ENCODE measurements at regions not wholly inside any gene's neighbourhood (a gene's known extent, or its start where the extent isn't known, plus 50 kb on each side); places are given as distances from the start of the nearest gene placed in this dataset.

DNA sequence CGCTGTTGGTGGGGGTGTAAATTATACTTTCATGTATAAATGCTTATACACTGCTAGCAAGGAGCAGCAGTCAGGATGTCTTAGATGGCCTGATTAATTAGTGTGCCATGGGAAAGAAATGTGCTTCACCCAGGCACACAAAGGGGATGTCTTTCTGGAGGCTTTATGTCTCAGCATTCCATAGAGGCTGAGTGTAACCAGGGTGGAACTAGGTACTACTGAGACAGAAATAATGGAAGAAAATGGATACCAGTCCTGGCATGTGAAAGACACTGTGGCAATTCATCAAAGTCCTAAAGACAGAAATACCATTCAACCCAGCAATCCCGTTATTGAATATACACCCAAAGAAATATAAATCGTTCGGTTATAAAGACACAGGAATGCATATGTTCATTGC, 52.5 kb downstream of the PF4 start:
- Histone ChIP-seq H3K27ac (no peak overlapping the region), H3K27me3 (no peaks in the 10 kb centered on the region), H3K9me3 (no peaks in the 10 kb centered on the region), H3K4me1 (no peaks in the 10 kb centered on the region), H3K4me3 (no peak overlapping the region), H3K36me3 (no peaks in the 10 kb centered on the region)
- WGBS, 5 donors, result 94 to 97% (median 95%) methylated on average over 4 of the region's 4 CpGs
- DNase-seq, result no peak
- intact Hi-C loops (cut with DNase I; ENCODE audit: low total_unique reads), result no loop called here
- TF ChIP-seq EP300 (IDR thresholded peaks at IDR 0.05) (no peak), POLR2AphosphoS5 (IDR thresholded peaks at IDR 0.05) (no peak), POLR2A (IDR thresholded peaks at IDR 0.05) (no peak)
- TF ChIP-seq, protein P1, sequence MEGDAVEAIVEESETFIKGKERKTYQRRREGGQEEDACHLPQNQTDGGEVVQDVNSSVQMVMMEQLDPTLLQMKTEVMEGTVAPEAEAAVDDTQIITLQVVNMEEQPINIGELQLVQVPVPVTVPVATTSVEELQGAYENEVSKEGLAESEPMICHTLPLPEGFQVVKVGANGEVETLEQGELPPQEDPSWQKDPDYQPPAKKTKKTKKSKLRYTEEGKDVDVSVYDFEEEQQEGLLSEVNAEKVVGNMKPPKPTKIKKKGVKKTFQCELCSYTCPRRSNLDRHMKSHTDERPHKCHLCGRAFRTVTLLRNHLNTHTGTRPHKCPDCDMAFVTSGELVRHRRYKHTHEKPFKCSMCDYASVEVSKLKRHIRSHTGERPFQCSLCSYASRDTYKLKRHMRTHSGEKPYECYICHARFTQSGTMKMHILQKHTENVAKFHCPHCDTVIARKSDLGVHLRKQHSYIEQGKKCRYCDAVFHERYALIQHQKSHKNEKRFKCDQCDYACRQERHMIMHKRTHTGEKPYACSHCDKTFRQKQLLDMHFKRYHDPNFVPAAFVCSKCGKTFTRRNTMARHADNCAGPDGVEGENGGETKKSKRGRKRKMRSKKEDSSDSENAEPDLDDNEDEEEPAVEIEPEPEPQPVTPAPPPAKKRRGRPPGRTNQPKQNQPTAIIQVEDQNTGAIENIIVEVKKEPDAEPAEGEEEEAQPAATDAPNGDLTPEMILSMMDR (IDR thresholded peaks at IDR 0.05), result no peak

GRCh38 chr4:73923631-73923937, 54.4 kb downstream of the CXCL1 start:
- no peaks in the 10 kb centered on the region for H3K27me3 ChIP-seq
- H3K27ac ChIP-seq, result no peak overlapping the region
- WGBS, 5 donors, result 82 to 89% (median 87%) methylated on average over 1 of the region's 1 CpG
- H3K4me1 ChIP-seq, result no peaks in the 10 kb centered on the region
- H3K9me3 ChIP-seq, result no peaks in the 10 kb centered on the region
- intact Hi-C loops (cut with DNase I; ENCODE audit: low total_unique reads), result no loop called here
- H3K4me3 ChIP-seq, result no peak overlapping the region
- H3K36me3 ChIP-seq, result no peaks in the 10 kb centered on the region
- TF ChIP-seq POLR2A (IDR thresholded peaks at IDR 0.05) (no peak), POLR2AphosphoS5 (IDR thresholded peaks at IDR 0.05) (no peak)
- DNase-seq, result no peak

DNA sequence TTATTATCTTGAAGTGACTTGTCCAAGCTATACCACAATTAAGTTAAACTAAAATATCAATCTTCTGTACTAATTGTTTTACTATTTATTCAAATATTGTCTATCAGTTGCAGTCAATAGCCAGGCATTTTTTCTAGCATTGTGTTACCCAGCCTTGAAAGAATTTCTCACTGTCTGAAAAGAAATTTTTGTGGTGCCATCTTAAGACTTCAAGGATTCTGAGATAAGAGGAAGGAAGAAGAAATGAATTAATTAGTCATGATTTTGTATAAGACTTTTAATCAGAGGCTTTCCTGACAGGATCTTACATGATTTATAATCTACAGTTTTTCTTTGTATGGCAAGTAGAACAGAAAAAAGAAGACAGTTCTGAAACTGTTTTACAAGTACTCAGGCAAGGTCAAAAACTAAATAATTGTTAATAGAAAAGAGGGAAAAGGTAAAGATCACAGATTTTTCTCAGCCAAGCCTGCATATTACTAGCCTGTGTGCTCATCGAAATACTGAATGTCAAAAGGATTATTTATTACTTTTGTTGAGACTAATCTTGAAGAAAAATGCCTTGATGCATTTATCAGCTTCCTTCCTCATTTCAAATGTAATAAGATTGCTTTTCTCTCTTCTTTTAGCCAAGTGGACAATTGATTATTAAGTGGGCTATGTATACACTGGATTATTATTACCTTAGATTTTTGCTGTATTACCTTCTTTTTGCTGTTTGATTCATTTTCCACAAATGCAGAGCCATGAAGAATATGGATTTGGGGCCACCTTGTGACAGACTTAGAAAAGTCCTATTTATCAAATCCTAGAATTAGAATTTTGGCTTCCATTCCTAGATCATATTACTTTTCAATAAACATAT, 53.8 kb downstream of the CXCL1 start:
- H3K4me1 ChIP-seq, result no peaks in the 10 kb centered on the region
- no peak overlapping the region for H3K4me3 ChIP-seq
- H3K27me3 ChIP-seq, result no peaks in the 10 kb centered on the region
- no peak overlapping the region for H3K27ac ChIP-seq
- peak in 1 of 2 donors; percentile 52 for DNase-seq
- 38 to 61% (median 45%) methylated on average over 1 of the region's 1 CpG for WGBS, 5 donors
- intact Hi-C loops (cut with DNase I; ENCODE audit: low total_unique reads), result no loop called here
- no peaks in the 10 kb centered on the region for H3K9me3 ChIP-seq
- H3K36me3 ChIP-seq, result no peaks in the 10 kb centered on the region
- no peak for TF ChIP-seq POLR2AphosphoS5 (IDR thresholded peaks at IDR 0.05)
- TF ChIP-seq, protein P1 (IDR thresholded peaks at IDR 0.05), result peak in 1 of 7 experiments; percentile 18

DNA sequence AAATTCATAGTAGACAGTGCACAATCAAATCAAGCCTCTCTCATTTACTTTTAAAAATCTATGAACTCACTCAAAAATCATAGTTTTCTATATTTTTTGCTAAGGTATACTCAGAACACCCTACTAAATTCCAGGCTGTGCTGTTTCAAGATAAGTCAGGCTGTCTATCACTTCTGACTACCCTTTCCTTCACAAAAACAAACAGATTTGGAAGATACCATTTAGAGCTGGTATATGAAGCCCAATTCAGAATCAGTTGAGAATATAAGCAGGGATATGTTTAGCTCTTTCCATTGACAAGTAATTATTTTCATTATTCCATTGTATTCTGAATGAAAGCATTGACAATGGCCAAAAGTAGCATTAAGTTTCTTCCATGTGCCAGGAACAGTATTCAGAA, 53.1 kb downstream of the CXCL1 start:
- no peak overlapping the region for H3K4me3 ChIP-seq
- no peaks in the 10 kb centered on the region for H3K36me3 ChIP-seq
- no peak for TF ChIP-seq POLR2AphosphoS5 (IDR thresholded peaks at IDR 0.05)
- TF ChIP-seq, protein P1 (IDR thresholded peaks at IDR 0.05), result no peak
- TF ChIP-seq EP300 (IDR thresholded peaks at IDR 0.05), result no peak
- TF ChIP-seq POLR2A (IDR thresholded peaks at IDR 0.05), result no peak
- no peaks in the 10 kb centered on the region for H3K9me3 ChIP-seq
- no peak overlapping the region for H3K27ac ChIP-seq
- intact Hi-C loops (cut with DNase I; ENCODE audit: low total_unique reads), result no loop called here
- H3K27me3 ChIP-seq, result no peaks in the 10 kb centered on the region
- no peak for DNase-seq
- H3K4me1 ChIP-seq, result no peaks in the 10 kb centered on the region
